Mammary epithelial cell (primary cell): ENCODE measurements at regions not wholly inside any gene's neighbourhood (a gene's known extent, or its start where the extent isn't known, plus 50 kb on each side); places are given as distances from the start of the nearest gene placed in this dataset.

Experiments used
- CTCF ChIP-seq, 2 donors: IDR thresholded peaks in 1 of 2; conservative IDR thresholded peaks in 1 of 2; 2 replicates each; pipeline ENCODE4 v1.5.1; 2011 to 2012; ENCODE audit warnings: inconsistent platforms in 2 of 2, low read length in 2 of 2, mild to moderate bottlenecking in 2 of 2, control low read depth in 1 of 2, low read depth in 1 of 2; ENCODE audit not compliant: insufficient read depth in 1 of 2; ENCODE audit errors: extremely low read depth in 1 of 2
- EZH2 ChIP-seq: IDR thresholded peaks from 2 replicates; pipeline ENCODE4 v1.6.1; 2012; ENCODE audit warnings: low read length, inconsistent platforms, borderline replicate concordance

- TF ChIP-seq EZH2 (no peak), CTCF (conservative IDR thresholded peaks at IDR 0.05 in 1 of 2, IDR thresholded peaks at IDR 0.05 in 1 of 2; ENCODE audit: extremely low read depth in 1 of 2, insufficient read depth in 1 of 2, low read depth in 1 of 2, low read length in 2 of 2) (no peak)
Measured at GRCh38 chr2:237270520-237270919, 143.4 kb downstream of the COL6A3 start.
